LNCAP (cell line): ENCODE measurements at regions not wholly inside any gene's neighbourhood (a gene's known extent, or its start where the extent isn't known, plus 50 kb on each side); places are given as distances from the start of the nearest gene placed in this dataset.

ENCODE experiments used
- CTCF ChIP-seq: fragments of 450-650 bp; IDR thresholded peaks from 2 replicates; pipeline ENCODE4 v1.5.1; 2017; ENCODE audit warnings: mild to moderate bottlenecking

- TF ChIP-seq CTCF: no peak
Observed at GRCh38 chr1:56331207-56331891, 248.0 kb downstream of the PLPP3 start.

DNA sequence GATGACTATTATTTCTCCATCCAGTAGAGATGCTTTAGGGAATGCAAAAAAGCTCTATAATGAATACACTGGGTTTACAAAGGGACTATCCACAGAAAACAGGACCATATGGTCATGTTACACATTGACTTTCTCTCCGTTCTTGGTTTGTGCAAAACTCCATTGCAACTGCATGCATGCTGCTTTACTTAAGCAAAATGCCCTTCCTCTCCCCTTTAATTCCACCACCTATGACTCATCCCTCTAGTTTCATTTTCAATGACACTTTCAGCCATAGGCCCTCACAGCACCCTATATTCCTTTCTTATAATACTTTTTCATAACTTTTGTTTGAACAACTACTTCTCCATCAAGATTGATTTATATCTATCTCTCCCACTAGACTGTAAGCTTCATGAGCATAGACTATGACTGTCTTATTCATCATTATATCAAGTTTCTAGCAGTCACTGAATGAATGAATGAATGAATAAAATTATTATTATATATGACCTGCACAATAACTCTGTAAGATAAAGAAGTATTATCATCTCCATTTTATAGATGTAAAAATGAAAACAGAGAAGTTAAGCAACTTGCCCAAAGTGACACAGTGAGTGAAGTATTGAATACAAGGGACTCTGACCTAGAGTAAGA, 248.9 kb downstream of the PLPP3 start:
- TF ChIP-seq CTCF: no peak

- TF ChIP-seq CTCF: no peak
Observed at GRCh38 chr1:56329970-56330369, 249.4 kb downstream of the PLPP3 start.

- TF ChIP-seq CTCF: no peak
Observed at GRCh38 chr1:56327195-56327594, 252.2 kb downstream of the PLPP3 start.

DNA sequence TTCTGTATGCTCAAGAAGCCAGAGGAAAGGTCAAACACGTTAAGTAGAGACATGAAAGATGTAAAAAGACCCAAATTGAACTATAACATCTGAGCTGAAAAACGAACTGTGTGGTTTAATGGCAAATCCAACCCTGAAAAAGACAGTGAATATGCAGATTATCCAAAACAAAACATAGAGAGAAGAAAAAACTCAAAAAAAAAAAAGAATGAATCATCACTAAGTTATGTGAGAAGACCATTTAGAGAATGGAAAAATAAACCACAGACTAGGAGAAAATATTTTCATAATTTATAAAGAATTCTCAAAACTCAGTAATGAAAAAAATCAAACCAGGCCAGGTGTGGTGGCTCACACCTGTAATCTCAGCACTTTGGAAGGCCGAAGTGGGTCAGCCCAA, 253.3 kb downstream of the PLPP3 start:
- no peak for TF ChIP-seq CTCF

DNA sequence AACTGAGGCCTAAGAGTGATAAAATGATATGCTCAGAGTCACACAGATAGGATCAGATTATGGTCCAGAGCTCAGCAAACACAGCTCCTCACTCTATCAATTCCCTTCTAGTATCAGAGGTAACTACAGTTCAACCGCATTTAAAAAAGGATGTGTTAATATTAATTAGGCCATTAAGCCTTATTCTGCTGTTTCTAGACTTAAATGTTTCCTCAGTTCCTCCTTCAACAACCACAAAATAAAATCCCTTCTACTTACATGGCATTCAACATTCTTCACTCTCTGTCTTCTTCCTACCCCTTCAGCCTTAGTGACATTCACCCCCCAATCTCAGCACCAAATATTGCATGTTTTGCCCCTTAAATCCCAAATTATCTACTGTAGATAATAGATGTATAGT, 254.9 kb downstream of the PLPP3 start:
- no peak for TF ChIP-seq CTCF

DNA sequence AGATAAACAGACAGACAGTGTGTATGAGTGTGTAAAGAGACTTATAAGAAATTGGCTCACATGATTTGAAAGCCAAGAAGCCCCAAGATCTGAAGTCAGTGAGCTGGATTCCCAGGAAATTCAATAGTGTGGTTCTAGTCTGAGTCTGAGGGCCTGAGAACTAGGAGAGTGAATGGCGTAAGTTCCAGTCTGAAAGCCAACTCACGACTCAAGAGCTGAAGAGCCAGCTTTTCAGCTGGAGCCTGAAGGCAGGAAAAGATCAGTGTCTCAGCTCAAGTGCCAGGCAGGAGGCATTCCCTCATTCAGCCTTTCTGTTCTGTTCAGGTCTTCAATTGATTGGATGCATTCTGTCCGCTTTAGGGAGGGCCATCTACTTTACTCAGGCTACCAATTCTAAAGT, 257.2 kb downstream of the PLPP3 start:
- no peak for TF ChIP-seq CTCF

DNA sequence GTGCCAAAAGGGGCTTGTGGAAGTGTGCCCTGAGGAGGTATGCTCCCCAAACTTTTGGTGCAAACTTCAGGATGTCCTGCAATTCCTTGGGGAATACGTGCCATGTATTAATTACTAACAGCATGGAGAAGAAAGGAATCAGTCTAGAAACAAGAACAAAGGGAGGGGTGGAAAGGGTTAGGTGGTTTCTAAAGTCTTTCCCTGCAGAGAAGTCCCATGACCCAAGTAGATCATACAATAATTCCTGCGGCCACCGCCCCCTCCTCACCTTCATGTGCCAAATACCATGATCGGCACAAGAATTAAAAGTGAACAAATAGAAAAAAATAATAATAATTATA, 258.2 kb downstream of the PLPP3 start:
- TF ChIP-seq CTCF: no peak
